ENCODE measurements at regions not wholly inside any gene's neighbourhood (a gene's known extent, or its start where the extent isn't known, plus 50 kb on each side); places are given as distances from the start of the nearest gene placed in this dataset.

DNA sequence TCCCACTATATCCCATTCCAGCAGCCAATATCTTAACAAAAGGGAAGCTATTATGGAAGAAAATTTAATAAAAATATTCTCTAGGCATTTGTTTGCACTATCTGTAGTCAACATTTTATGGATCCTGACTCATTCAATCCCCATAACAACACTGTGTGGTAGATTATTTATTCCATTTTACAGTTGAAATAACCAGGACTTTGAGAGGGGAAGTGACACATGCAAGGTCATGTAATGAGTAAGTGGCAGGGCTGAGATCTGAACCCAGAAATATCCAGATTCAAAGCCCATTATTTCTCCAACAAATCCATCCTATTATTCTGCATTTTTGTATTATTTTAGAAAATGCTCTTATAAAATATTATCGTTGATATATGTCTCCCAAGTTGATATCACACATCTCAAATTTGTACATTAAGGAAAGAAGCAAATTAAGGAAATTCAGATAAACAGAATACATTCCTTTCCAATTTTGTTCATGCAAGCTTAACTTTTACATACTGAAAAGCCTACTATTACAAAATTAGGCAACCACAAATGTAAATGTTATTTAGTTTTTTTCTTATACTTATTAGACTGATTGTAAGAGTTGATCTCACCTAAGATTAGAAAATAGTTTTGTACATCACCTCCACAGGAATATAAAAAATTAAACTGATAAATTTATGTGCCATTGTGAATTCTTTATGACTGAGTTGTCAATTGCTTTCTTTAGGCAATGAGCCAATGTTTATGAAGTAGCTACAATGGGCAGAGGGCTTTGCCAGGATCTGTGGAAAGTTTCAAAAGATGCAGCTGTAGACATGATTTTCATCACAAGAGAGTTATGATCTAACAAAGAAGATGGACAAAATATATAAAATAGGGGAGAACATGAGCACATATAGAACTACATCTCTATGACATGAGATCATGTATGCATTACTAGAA is 55.1 kb upstream of the E2F7 start:
- H3K4me1 ChIP-seq (ENCODE audit: insufficient read depth, low read length), result no peaks in the 10 kb centered on the region
- no peak overlapping the region for H3K14ac ChIP-seq (ENCODE audit: insufficient read depth, low read length)
- no peak overlapping the region for H3K4me2 ChIP-seq (ENCODE audit: insufficient read depth, insufficient read length, low read length)

More for the DNA sequence above, 55.1 kb upstream of the E2F7 start:
- no peaks in the 10 kb centered on the region for H3K23me2 ChIP-seq (ENCODE audit: insufficient read length, low read depth, low read length, poor library complexity, severe bottlenecking)
- H3K27ac ChIP-seq (ENCODE audit: insufficient read length, low read depth, low read length), result no peak overlapping the region
- H3K23ac ChIP-seq (ENCODE audit: insufficient read length, low read depth, low read length), result no peak overlapping the region
- no peak overlapping the region for H3K4ac ChIP-seq (ENCODE audit: low read depth, low read length)
- H3K79me2 ChIP-seq (ENCODE audit: insufficient read depth, low read length), result no peaks in the 10 kb centered on the region
- no peak overlapping the region for H3K56ac ChIP-seq (ENCODE audit: insufficient read length, low read depth, low read length)
- no peak overlapping the region for H3K9ac ChIP-seq (ENCODE audit: extremely low read depth, insufficient read length, low read length)
- Mint-ChIP-seq H3K36me3 (ENCODE audit: insufficient read depth in 1 of 3, low read depth in 3 of 3) (no peaks in the 10 kb centered on the region), H3K4me1 (no peaks in the 10 kb centered on the region), H3K9me3 (no peaks in the 10 kb centered on the region), H3K27me3 (ENCODE audit: low read depth) (no peaks in the 10 kb centered on the region; the same call in 1 of the 2 replicates), H3K27ac (no peak overlapping the region), H3K4me3 (no peak overlapping the region)
- H2BK120ac ChIP-seq (ENCODE audit: low read depth, low read length, poor library complexity, severe bottlenecking), result no peak overlapping the region
- H2BK5ac ChIP-seq (ENCODE audit: insufficient read length, low read length), result no peak overlapping the region
- no peaks in the 10 kb centered on the region for H3K9me3 ChIP-seq (ENCODE audit: control insufficient read depth, low read depth, low read length)
- no peaks in the 10 kb centered on the region for H3K27me3 ChIP-seq (ENCODE audit: insufficient read depth, low read length)
- no peak overlapping the region for H4K8ac ChIP-seq (replicated peaks; ENCODE audit: insufficient read length, low read depth, low read length)
- H3K79me1 ChIP-seq (ENCODE audit: insufficient read depth, low read depth, low read length, poor library complexity, severe bottlenecking), result no peaks in the 10 kb centered on the region
- no peak overlapping the region for H3K18ac ChIP-seq (ENCODE audit: insufficient read length, low read depth, low read length)
- H4K91ac ChIP-seq (ENCODE audit: insufficient read length, low read depth, low read length), result no peak overlapping the region
- H2BK12ac ChIP-seq (ENCODE audit: insufficient read length, low read depth, low read length), result no peak overlapping the region
- no peak overlapping the region for H3T11ph ChIP-seq (ENCODE audit: low read length)
- H4K20me1 ChIP-seq (ENCODE audit: control insufficient read depth, insufficient read depth, insufficient read length), result no peaks in the 10 kb centered on the region
- H2AFZ ChIP-seq (ENCODE audit: low read length), result no peak overlapping the region
- TF ChIP-seq CTCF (conservative IDR thresholded peaks at IDR 0.05), result no peak
- no CpG with 5 or more reads among the region's 1 CpG for WGBS (ENCODE audit: extremely low coverage, insufficient read length, low lambda C conversion rate)
- DNase-seq, result no peak
- H2AK5ac ChIP-seq (ENCODE audit: insufficient read length, low read length), result no peak overlapping the region
- no peak overlapping the region for H4K5ac ChIP-seq (ENCODE audit: insufficient read length, low read depth, low read length)
- no peak overlapping the region for H2BK20ac ChIP-seq (ENCODE audit: low read depth, low read length, poor library complexity, severe bottlenecking)
- H2BK15ac ChIP-seq (ENCODE audit: low read depth, low read length), result no peak overlapping the region
